H1 (cell line): ENCODE measurements at regions not wholly inside any gene's neighbourhood (a gene's known extent, or its start where the extent isn't known, plus 50 kb on each side); places are given as distances from the start of the nearest gene placed in this dataset.

Experiments used
- BACH1 ChIP-seq: IDR thresholded peaks from 2 replicates; pipeline ENCODE4 v1.6.1; 2012; ENCODE audit warnings: low read length, improper control_type of control experiment
- CEBPB ChIP-seq: IDR thresholded peaks from 2 replicates; pipeline ENCODE4 v1.6.1; 2012; ENCODE audit warnings: low read depth, low read length
- CTCF ChIP-seq, 3 experiments: IDR thresholded peaks; 1 replicate in 2 of 3; 2 replicates in 1 of 3; pipeline versions ENCODE4 v1.5.1 to v1.6.1; 2011; ENCODE audit warnings: low read length in 3 of 3, mild to moderate bottlenecking in 3 of 3, inconsistent platforms in 2 of 3, low read depth in 1 of 3, moderate library complexity in 1 of 3; ENCODE audit not compliant: insufficient read depth in 1 of 3; ENCODE audit errors: control extremely low read depth in 1 of 3
- GABPA ChIP-seq: IDR thresholded peaks from 2 replicates; pipeline ENCODE4 v1.6.1; 2011; ENCODE audit warnings: mild to moderate bottlenecking, low read length, moderate library complexity, borderline replicate concordance; ENCODE audit not compliant: insufficient read depth
- KDM1A ChIP-seq: fragments of 200-600, 300-600 bp; sonication (generic); IDR thresholded peaks from 2 replicates; pipeline ENCODE4 v1.7.1; 2016; ENCODE audit warnings: mild to moderate bottlenecking, low read length, borderline replicate concordance
- POLR2A ChIP-seq, 2 experiments: IDR thresholded peaks; 1 replicate in 1 of 2; 2 replicates in 1 of 2; pipeline ENCODE4 v1.6.1; 2011; ENCODE audit warnings: low read depth in 2 of 2, low read length in 2 of 2, mild to moderate bottlenecking in 2 of 2; ENCODE audit errors: control extremely low read depth in 1 of 2
- POLR2AphosphoS5 ChIP-seq: IDR thresholded peaks from 2 replicates; pipeline ENCODE4 v1.6.1; 2011; ENCODE audit warnings: low read depth, low read length
- RAD21 ChIP-seq, 2 experiments: IDR thresholded peaks in 1 of 2; conservative IDR thresholded peaks in 1 of 2; 2 replicates each; pipeline ENCODE4 v1.6.1; 2011; ENCODE audit warnings: low read depth in 2 of 2, low read length in 2 of 2, improper control_type of control experiment in 1 of 2, inconsistent platforms in 1 of 2, mild to moderate bottlenecking in 1 of 2, moderate library complexity in 1 of 2
- TCF12 ChIP-seq: IDR thresholded peaks from 2 replicates; pipeline ENCODE4 v1.6.1; 2011; ENCODE audit warnings: low read depth, mild to moderate bottlenecking, low read length

GRCh38 chr5:138660051-138660572 lies 84.9 kb upstream of the HSPA9 start:
- no peak for TF ChIP-seq CTCF (IDR thresholded peaks at IDR 0.05; ENCODE audit: control extremely low read depth in 1 of 3, insufficient read depth in 1 of 3, low read depth in 1 of 3, low read length in 3 of 3)
- TF ChIP-seq POLR2A (IDR thresholded peaks at IDR 0.05; ENCODE audit: control extremely low read depth in 1 of 2, low read depth in 2 of 2, low read length in 2 of 2), result no peak
- TF ChIP-seq TCF12, result no peak
- no peak for TF ChIP-seq GABPA
- no peak for TF ChIP-seq RAD21 (IDR thresholded peaks at IDR 0.05 in 1 of 2, conservative IDR thresholded peaks at IDR 0.05 in 1 of 2; ENCODE audit: low read depth in 2 of 2, low read length in 2 of 2)
- no peak for TF ChIP-seq KDM1A
- no peak for TF ChIP-seq CEBPB
- no peak for TF ChIP-seq BACH1
- TF ChIP-seq POLR2AphosphoS5, result no peak
